ENCODE measurements at regions not wholly inside any gene's neighbourhood (a gene's known extent, or its start where the extent isn't known, plus 50 kb on each side); places are given as distances from the start of the nearest gene placed in this dataset.

DNA sequence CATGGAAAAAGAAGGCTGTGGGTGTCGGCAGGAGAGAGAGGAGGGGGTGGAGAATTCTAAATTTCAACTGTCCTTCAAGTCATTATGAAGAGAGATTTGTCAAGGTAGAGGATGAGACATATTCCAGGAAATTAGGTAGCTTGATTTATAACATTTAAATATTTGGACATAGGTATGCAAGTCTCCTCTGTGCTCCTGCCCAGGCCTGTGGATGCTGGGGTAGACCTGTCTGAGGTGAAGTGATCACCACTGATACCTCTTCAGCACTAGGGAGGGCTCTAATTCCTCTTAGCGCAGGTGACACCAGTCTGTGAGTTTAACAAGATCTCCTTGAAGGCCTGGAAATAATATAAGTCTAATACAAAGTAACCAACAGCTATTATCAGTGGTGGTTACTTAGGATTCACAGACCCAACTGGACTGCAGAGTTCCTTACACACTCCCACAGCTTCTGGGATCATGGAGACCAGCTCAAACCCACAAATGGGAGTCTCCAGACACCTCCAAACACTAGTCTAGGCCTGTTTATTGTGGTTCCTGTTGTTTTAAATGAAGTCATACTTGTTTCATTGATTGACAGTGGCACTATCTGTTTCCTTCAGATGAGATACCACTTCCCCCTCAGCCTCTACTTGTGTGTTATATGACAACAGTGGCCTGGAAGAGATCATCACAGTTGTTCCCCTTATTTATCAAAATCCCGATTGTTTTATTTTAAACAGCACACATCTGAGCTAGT, 104.1 kb upstream of the ITPRID2 start:
- TF ChIP-seq ZFP30 (CRISPR knock-in tag; IDR thresholded peaks at IDR 0.05) (no peak), TOX (CRISPR knock-in tag; IDR thresholded peaks at IDR 0.05; ENCODE audit: borderline replicate concordance) (no peak), PPARA (CRISPR knock-in tag; IDR thresholded peaks at IDR 0.05; ENCODE audit: borderline replicate concordance) (no peak), ZFP3 (CRISPR knock-in tag; IDR thresholded peaks at IDR 0.05) (no peak), OSR1 (CRISPR knock-in tag; IDR thresholded peaks at IDR 0.05) (no peak), ZNF70 (CRISPR knock-in tag; IDR thresholded peaks at IDR 0.05) (no peak), ARNTL (CRISPR knock-in tag; IDR thresholded peaks at IDR 0.05; ENCODE audit: borderline replicate concordance, low read depth) (no peak)
- TF ChIP-seq, protein P1, sequence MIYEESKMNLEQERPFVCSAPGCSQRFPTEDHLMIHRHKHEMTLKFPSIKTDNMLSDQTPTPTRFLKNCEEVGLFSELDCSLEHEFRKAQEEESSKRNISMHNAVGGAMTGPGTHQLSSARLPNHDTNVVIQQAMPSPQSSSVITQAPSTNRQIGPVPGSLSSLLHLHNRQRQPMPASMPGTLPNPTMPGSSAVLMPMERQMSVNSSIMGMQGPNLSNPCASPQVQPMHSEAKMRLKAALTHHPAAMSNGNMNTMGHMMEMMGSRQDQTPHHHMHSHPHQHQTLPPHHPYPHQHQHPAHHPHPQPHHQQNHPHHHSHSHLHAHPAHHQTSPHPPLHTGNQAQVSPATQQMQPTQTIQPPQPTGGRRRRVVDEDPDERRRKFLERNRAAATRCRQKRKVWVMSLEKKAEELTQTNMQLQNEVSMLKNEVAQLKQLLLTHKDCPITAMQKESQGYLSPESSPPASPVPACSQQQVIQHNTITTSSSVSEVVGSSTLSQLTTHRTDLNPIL (CRISPR knock-in tag; IDR thresholded peaks at IDR 0.05; ENCODE audit: low read depth): no peak
- TF ChIP-seq, protein P2, sequence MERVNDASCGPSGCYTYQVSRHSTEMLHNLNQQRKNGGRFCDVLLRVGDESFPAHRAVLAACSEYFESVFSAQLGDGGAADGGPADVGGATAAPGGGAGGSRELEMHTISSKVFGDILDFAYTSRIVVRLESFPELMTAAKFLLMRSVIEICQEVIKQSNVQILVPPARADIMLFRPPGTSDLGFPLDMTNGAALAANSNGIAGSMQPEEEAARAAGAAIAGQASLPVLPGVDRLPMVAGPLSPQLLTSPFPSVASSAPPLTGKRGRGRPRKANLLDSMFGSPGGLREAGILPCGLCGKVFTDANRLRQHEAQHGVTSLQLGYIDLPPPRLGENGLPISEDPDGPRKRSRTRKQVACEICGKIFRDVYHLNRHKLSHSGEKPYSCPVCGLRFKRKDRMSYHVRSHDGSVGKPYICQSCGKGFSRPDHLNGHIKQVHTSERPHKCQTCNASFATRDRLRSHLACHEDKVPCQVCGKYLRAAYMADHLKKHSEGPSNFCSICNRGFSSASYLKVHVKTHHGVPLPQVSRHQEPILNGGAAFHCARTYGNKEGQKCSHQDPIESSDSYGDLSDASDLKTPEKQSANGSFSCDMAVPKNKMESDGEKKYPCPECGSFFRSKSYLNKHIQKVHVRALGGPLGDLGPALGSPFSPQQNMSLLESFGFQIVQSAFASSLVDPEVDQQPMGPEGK (CRISPR knock-in tag; IDR thresholded peaks at IDR 0.05; ENCODE audit: borderline replicate concordance): no peak
